Left colon (tissue), 2 donors: ENCODE measurements at regions not wholly inside any gene's neighbourhood (a gene's known extent, or its start where the extent isn't known, plus 50 kb on each side); places are given as distances from the start of the nearest gene placed in this dataset.

Source experiments
- ATAC-seq: fragments of 200-7000 bp; cut with Tn5 transposase; one replicate; pipeline ENCODE4 v1.9.1; 2020; ENCODE audit warnings: mild to moderate bottlenecking, moderate library complexity
- DNase-seq, 2 donors: peaks; one replicate each; pipeline ENCODE4 v3.0.0-alpha.2; 2020
- intact Hi-C, 2 donors: fragments of 100-400 bp; cut with DNase I in 1 of 2; cut with micrococcal nuclease in 1 of 2; formaldehyde crosslinking; loops; one replicate each; pipeline versions ENCODE4 v1.11.2 to v1.14.0; 2022; cut with DNase I, micrococcal nuclease
- donor health status: DM: no; HTN: no; CAD: no.
- donor health status: DM: yes; HTN: yes; CAD: no.

- no peak for DNase-seq
- ATAC-seq, result no peak
- intact Hi-C loops, result no loop called here
Observed at GRCh38 chr5:53319315-53319714, 161.1 kb upstream of the FST start.

- DNase-seq (no peak), ATAC-seq (no peak)
- intact Hi-C loops, result no loop called here
Observed at GRCh38 chr5:53321073-53321472, 159.4 kb upstream of the FST start.

- intact Hi-C loops, result no loop called here
- DNase-seq (no peak), ATAC-seq (no peak)
Observed at GRCh38 chr5:53321721-53322120, 158.7 kb upstream of the FST start.

- intact Hi-C loops, result no loop called here
- no peak for DNase-seq
- ATAC-seq, result no peak
Observed at GRCh38 chr5:53322257-53322656, 158.2 kb upstream of the FST start.

GRCh38 chr5:53323511-53323910 lies 156.9 kb upstream of the FST start:
- no peak for DNase-seq
- intact Hi-C loops, result no loop called here
- ATAC-seq, result no peak

- ATAC-seq, result no peak
- intact Hi-C loops, result no loop called here
- no peak for DNase-seq
Observed at GRCh38 chr5:53323943-53324642, 156.3 kb upstream of the FST start.

- intact Hi-C loops, result no loop called here
- ATAC-seq, result no peak
- no peak for DNase-seq
Observed at GRCh38 chr5:53326424-53327153, 153.8 kb upstream of the FST start.

GRCh38 chr5:53327811-53328334 lies 152.6 kb upstream of the FST start:
- intact Hi-C loops, result no loop called here
- DNase-seq, result no peak
- no peak for ATAC-seq

GRCh38 chr5:53330491-53330890 lies 149.9 kb upstream of the FST start:
- DNase-seq (no peak), ATAC-seq (no peak)
- intact Hi-C loops, result no loop called here

GRCh38 chr5:53331463-53331862 lies 149.0 kb upstream of the FST start:
- ATAC-seq (no peak), DNase-seq (no peak)
- intact Hi-C loops, result no loop called here

GRCh38 chr5:53333160-53333559 lies 147.3 kb upstream of the FST start:
- DNase-seq (no peak), ATAC-seq (no peak)
- intact Hi-C loops, result no loop called here

- DNase-seq (no peak), ATAC-seq (no peak)
- intact Hi-C loops, result no loop called here
Observed at GRCh38 chr5:53334431-53334941, 145.9 kb upstream of the FST start.

- intact Hi-C loops, result no loop called here
- ATAC-seq (no peak), DNase-seq (no peak)
Observed at GRCh38 chr5:53335115-53335514, 145.3 kb upstream of the FST start.

- ATAC-seq (no peak), DNase-seq (no peak)
- intact Hi-C loops, result no loop called here
Observed at GRCh38 chr5:53337827-53338226, 142.6 kb upstream of the FST start.

- intact Hi-C loops, result no loop called here
- no peak for ATAC-seq
- no peak for DNase-seq
Observed at GRCh38 chr5:53338971-53339370, 141.5 kb upstream of the FST start.

- no peak for ATAC-seq
- intact Hi-C loops, result no loop called here
- no peak for DNase-seq
Observed at GRCh38 chr5:53339962-53340540, 140.4 kb upstream of the FST start.

GRCh38 chr5:53340956-53341750 lies 139.3 kb upstream of the FST start:
- DNase-seq, result no peak
- no peak for ATAC-seq
- intact Hi-C loops, result no loop called here

GRCh38 chr5:53342236-53342635 lies 138.2 kb upstream of the FST start:
- DNase-seq (no peak), ATAC-seq (no peak)
- intact Hi-C loops, result no loop called here

GRCh38 chr5:53343187-53343586 lies 137.2 kb upstream of the FST start:
- DNase-seq (no peak), ATAC-seq (no peak)
- intact Hi-C loops, result no loop called here
